GM19452 (cell line): ENCODE measurements at regions not wholly inside any gene's neighbourhood (a gene's known extent, or its start where the extent isn't known, plus 50 kb on each side); places are given as distances from the start of the nearest gene placed in this dataset.
A peak's percentile ranks its signal among the peaks of the same experiment; 100 is the strongest.

Experiments used
- ATAC-seq: cut with Tn5 transposase; IDR thresholded peaks from one replicate; pipeline ENCODE4 v1.9.1; 2021; ENCODE audit not compliant: unreplicated experiment

DNA sequence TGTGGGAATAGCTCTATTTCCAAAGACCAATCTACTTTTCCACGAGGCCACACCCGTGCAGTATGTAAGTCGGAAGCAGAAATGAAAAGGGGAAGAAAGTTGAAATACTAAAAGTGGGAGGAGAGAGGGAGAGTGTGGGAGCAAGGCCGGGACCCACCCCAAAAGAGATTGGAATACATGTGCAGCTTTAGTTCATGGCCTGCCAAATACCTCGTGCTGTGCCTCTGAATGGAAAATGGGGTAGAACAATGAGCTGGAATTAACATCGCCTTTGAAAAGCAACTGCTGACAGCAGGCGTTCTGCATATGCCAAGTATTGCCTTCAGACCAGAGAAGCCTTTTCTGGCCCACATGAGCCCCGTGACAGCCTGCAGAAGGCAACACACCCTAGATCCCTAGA lies 155.6 kb downstream of the CD83 start:
- no peak for ATAC-seq

- ATAC-seq = no peak
These were observed 156.4 kb downstream of the CD83 start for GRCh38 chr6:14274016-14274415.

DNA sequence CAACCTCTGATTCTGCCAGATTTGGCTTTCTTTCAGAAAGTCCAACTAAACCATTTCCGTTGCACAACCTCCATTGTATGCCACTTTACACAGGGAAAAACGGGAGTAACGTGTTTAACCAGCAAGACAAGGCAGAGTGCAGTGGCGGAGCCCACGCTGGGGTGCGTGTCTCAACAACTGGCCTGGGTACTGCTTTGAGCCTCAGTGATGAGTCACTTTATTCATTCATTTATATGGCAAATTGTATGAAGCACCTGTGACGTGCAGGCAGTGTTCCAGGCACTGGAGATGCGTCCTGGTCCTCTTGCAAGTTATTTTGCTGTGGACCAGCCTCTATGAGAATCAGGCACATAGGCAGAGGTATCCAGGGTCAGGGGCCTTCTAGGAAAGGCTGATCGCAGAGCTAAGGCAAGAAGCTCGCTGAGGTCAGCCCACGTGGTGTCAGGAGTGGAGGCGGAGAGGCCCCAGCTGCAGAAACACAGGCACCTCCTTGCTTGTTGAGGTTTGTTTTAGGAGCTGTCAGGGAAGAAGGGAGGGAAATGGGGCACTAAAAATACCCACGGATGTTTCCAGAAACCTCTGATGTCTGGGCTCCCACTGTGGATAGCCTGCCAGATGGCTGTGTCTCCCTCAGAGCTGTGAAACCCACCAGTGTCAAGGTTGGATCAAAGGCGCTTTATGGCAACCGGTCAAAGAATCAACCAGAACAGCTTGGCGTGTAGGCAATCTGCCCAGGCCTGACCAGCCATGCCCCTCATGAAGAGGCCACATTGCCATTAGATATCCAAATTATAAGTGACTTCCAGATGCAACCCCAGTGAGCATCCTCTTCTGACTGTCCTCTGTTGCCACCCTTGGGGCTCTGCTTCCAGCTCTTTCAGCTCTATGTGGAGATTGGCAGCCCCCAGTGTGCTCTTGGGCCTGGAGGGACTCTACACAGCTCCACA lies 157.2 kb downstream of the CD83 start:
- ATAC-seq = no peak

- ATAC-seq = no peak
These were observed 157.9 kb downstream of the CD83 start for GRCh38 chr6:14275493-14275851.

DNA sequence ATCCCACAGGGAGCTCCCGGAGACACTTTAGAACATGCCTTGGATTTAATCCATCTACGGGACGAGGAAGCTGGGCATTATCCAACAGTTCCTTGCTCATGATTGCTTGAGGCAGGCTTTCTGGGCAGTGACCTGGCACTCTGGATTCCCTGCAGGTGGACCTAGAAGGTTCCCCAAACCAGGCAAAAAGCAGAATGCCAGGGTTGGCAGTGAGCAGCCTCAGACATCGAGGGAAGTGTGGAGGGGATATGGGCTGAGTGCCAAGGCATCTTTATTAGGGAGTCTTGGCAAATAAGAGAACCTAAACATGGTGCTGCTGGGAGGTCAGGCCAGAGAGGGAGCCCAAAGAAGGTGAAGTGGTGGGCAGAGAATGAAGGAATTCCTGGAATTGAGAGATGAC lies 158.5 kb downstream of the CD83 start:
- no peak for ATAC-seq

DNA sequence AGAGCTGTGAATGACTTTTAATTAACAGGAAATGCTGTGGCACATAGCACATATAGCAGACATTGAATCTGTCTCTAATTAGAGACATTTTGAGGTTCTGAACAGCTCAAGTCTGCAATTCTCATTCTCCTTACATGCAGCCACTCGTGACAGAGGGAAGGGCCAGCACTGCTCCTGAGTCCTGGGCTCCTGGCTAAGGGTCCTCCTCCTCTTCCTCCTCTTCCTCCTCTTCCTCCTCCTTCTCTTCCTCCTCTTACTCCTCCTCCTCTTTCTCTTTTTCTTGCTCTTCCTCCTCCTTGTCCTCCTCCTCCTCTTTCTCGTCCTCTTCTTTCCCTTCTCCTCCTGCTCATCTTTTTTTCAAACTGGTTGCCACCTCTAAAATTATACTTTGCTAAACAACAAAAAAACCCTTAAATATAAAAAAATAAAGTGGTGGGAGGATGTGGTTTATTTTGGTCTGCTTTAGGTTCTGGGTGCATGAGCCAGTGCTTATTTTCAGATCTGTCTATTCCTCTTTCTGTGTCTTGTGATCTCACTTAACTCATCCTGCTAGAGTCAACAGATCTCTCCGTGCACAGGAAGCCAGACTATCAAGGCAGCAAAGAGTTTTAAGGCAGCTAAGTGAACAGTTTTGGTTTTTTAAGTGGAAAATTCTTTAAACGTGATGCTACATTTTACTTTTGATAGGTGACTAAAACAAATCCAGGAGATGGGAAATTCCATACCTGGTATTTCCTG lies 159.3 kb downstream of the CD83 start:
- ATAC-seq = peak; percentile 82

- peak; percentile 36 for ATAC-seq
These were observed 159.9 kb downstream of the CD83 start for GRCh38 chr6:14277405-14277930.

DNA sequence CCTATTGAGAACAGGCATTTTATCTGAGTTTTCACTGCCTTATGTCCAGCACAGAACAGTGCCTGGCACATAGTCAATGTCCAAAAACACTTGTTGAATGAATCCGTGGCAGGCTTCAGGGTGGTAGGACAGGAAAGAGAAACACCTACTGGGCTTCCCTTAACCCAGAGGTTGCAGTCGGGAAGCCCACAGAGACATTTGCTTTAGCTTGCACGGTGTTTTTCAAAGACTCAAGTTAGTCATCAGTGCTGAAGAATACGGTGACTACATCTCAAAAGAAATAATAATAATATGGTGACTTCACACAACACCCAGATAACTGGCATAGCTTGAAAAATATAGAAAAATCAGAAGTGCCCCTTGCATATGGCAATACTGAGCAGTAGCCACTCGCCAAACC lies 160.4 kb downstream of the CD83 start:
- ATAC-seq = no peak

GRCh38 chr6:14278446-14278845 lies 160.9 kb downstream of the CD83 start:
- ATAC-seq = no peak

GRCh38 chr6:14280006-14280510 lies 162.5 kb downstream of the CD83 start:
- no peak for ATAC-seq

DNA sequence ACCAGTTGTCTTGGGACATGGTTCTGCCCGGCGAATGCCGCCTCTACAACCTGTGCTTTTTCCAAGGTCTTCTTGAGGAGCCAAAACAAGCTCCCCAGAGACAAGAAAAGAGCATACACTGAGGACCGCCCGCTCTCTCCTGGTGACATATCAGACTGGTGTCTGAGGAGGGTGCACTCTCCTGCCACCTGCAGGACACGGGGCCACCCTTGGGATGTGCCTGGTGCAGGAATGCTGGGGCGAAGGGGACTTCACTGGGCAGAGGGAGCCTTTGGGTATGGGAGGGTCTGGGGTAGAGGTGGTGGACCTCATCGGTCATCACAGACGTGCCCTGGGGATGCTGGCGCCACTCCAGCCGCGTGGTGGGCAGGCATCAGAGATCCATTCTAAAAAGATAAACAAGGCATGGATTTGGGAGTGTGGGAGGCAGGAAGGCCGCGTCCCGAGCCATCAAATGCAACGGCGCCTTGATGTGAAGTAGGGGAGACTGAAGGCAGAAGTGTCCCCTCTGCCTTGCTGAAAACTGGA lies 163.3 kb downstream of the CD83 start:
- no peak for ATAC-seq

DNA sequence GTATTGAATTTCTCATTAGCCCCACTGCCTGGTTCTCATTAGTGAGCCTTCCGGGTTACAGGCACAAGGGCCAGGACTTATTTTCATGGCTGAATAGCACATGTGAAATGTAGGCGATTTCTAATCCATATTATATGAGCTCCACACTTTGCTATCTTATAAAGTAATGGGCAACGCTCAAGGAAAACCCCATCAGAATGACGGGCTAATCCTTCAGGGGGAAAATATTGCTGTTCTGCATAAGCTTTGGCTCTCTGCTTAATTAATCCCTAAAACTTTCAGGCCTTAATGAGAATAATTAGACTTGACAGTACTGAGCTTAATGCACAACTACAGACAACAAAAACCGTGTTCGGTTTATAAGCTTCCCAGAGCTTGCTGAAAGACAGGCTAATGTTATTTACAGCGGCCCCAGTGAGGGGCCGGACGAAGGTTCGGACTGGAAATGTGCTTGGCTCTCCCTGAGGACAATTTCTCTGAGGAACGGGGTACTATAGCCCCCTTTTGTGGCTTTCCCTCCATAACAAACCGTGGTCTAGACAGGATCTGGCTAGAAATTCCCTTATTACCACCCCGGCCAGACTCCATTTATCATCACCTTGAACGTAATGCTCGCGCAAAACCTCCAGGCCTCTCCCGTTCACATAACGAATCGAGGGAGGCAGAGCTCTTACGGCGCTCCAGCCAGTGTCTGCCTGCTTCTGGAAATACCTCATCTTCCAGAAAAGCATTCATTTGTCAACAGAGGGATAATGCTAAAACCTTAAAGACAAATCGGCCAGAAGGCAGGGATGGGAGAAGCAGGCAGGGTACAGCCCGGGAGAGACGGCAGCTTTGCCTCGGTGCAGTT lies 164.5 kb downstream of the CD83 start:
- ATAC-seq = no peak

DNA sequence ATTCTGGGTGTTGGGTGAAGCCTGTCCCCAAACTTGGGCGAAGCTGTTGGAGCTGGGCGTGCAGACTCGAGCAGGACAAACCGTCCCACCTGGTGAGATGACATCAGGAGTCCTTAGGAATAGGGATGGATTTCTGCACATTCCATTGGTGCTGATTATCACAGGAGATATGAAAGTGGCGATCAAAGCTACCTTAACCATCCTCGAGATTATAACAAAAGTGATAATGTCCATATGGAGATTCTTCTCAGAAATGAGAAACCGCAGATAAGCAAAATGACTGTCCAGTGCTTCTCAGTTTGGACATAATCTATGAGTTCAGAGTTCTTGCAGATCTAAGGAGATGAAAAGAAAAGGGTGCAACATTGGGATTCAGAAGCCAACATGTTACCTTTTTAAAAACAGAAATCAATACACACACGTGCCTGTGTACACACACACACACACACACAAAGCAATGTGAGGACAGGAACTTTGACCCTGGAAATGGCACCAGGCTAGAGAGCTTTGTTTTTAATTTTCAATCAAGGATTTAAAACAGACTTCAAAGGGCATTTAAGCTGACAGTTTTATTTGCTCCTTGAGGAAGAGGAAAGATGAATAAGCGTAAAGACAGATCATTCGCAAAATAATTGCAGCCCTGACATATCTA lies 165.4 kb downstream of the CD83 start:
- ATAC-seq = no peak

DNA sequence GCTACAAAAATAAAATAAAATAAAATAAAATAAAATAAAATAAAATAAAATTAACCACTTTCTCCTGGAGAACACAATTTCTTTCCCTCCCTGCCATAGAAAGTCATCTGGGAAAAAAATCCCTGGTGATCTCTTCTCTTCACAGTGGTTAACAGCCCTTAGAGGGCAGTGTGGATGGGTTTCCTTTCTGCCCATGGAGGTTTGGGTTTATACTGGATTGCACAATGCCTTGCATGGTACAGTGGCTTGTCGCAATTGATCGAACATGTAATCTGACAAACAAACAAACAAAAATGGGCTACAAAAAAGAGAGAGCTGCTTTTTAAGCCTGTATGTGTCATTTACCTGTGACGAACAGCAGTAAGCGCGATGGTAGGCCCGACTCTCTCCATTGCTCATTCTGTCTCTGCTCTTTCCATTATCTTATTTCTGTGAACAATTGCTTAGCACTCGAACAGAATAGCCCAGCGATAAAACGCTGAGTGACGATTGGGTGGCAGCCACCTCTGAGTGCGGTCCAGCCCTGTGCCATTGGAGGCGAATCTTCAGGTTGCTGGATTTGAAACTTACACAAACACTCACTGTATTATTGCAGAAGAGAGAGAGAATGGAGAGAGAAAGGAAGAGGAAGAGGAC lies 166.1 kb downstream of the CD83 start:
- ATAC-seq = no peak

- ATAC-seq = no peak
These were observed 167.5 kb downstream of the CD83 start for GRCh38 chr6:14284969-14285590.

DNA sequence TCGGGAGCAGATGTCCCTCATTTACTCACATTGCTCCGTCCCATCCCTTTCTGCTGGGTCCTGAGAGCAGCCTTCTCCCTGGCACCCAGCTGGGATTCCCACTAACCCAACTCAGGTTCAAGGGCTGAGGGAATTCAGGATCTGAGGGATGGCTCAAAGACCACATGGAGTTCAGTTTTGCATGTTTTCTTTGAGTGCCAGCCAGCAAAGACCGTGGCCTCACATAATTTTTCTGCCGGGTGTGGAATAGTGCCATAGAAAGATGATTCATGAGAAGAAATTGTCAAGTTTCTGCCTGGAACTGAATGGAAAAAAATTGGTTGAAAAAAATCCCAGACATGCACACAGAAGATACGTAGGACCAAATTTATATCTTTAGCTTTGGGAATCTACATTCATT lies 168.6 kb downstream of the CD83 start:
- no peak for ATAC-seq

DNA sequence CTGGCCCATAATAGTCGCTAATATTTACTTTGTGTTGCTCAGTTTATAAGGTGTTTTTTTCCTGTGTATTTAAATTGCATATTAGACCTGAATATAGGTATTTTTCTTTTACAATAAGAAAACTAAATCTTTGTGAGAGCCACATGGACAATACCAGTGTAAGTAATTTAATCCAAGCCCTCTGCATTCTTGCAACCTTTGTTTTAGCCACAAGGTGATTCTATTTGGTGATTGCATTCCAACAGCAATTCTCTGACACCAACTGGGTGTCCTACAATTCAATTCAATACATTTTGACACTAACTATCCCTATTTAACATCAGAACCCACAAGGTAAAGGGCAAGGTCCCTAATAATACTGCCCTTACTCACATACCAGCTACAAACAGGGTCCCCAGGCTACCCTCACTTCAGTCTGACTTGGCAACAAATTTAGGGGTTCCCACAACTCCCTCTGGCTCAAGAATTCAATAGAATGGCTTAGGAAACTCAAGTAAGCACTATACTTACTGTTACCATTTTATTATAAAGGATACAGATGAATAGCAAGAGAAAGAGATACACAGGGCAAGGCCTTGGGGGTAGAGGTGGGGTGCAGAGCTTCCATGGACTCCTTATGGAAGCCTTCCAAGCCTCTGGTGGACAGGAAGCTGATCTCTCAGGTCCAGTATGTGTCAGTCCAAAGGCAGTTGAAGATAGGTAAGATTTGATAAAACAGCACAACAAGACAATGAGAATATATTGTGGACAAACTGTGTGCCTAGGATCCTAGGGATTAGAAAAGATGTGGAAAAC lies 169.3 kb downstream of the CD83 start:
- no peak for ATAC-seq

GRCh38 chr6:14287707-14288106 lies 170.1 kb downstream of the CD83 start:
- ATAC-seq = no peak
